ENCODE measurements at regions not wholly inside any gene's neighbourhood (a gene's known extent, or its start where the extent isn't known, plus 50 kb on each side); places are given as distances from the start of the nearest gene placed in this dataset.

DNA sequence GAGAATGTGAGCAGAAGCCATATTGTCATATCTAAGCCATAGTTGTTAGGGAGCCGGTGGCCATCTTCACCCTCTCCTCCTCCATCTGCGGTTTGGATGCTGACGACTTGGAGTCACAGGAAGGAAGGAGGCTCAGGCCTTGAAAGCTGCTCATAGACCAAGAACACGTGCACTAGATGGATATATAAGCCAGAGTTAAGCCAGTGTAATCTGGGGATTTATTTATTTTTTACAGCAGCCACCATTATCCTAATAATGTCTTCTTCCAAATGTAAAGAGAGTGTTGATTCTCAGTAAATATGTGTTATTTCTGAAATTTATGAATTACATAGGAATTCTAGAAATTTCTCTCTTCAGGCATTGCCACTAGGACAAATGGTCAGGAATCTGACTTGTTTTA, 689.9 kb downstream of the QKI start:
- no peaks in the 10 kb centered on the region for H3K36me3 ChIP-seq (replicated peaks in 1 of 2; ENCODE audit: control insufficient read depth in 1 of 2, insufficient read depth in 2 of 2, low read length in 2 of 2)
- H3K27ac ChIP-seq (ENCODE audit: extremely low read length, insufficient read depth, low read length), result no peak overlapping the region
- no peak overlapping the region for H3K4me2 ChIP-seq (ENCODE audit: low read depth, low read length)
- H3K27me3 ChIP-seq (ENCODE audit: control insufficient read depth in 1 of 2, insufficient read depth in 2 of 2, low read length in 2 of 2), result peaks cover 0 to 28% of the 10 kb centered on the region in 2 experiments; a peak in 3 of 5 replicates
- ChIA-PET CTCF (ENCODE audit: low intra/inter-chr PET ratio, low total read pairs) (no interaction called here), POLR2A (no interaction called here)
- no peak for TF ChIP-seq MXD1 (CRISPR knock-in tag; IDR thresholded peaks at IDR 0.05)
- no peak for TF ChIP-seq ZFYVE20 (CRISPR knock-in tag; IDR thresholded peaks at IDR 0.05; ENCODE audit: borderline replicate concordance, low read depth)
- no peak for TF ChIP-seq PPARG (CRISPR knock-in tag; conservative IDR thresholded peaks at IDR 0.05)
- TF ChIP-seq BRCA1 (CRISPR knock-in tag; IDR thresholded peaks at IDR 0.05), result no peak
- TF ChIP-seq ZNF619 (CRISPR knock-in tag; IDR thresholded peaks at IDR 0.05), result no peak
- TF ChIP-seq ZNF142 (CRISPR knock-in tag; IDR thresholded peaks at IDR 0.05), result no peak
- TF ChIP-seq REL (CRISPR knock-in tag; conservative IDR thresholded peaks at IDR 0.05), result no peak
- ATAC-seq (no peak), DNase-seq (ENCODE audit: low spot score) (no peak), FAIRE-seq (no peak)
- intact Hi-C loops (cut with micrococcal nuclease; ENCODE audit: unreplicated experiment) (no loop called here), in situ Hi-C loops (cut with HindIII; ENCODE audit: extremely low pct_ligation_motif_present, low pct_unique_long_range_greater_than_20kb) (loop anchor here (25.0 kb wide), 2 partner anchors 692 to 917 kb away; partner anchors contain the start of gene QKI)
- WGBS (ENCODE audit: low lambda C conversion rate), result 24% methylated on average over 4 of the region's 4 CpGs
- BruUV-seq (replicated peaks), result no TSS peak
- H3K9me3 ChIP-seq (ENCODE audit: low read length), result no peaks in the 10 kb centered on the region
- no peaks in the 10 kb centered on the region for H4K20me1 ChIP-seq (ENCODE audit: insufficient read depth, low read length)
- no peaks in the 10 kb centered on the region for H3K79me2 ChIP-seq (ENCODE audit: insufficient read depth, low read length)
- no peak overlapping the region for H3K4me3 ChIP-seq (replicated peaks in 1 of 3; ENCODE audit: insufficient read depth in 1 of 3, low read depth in 2 of 3, low read length in 3 of 3)
- H3K4me1 ChIP-seq (ENCODE audit: insufficient read depth, low read length), result peaks cover 4% of the 10 kb centered on the region; the same call in 1 of the 2 replicates
- H2AFZ ChIP-seq (ENCODE audit: low read length), result no peak overlapping the region
- H3K9ac ChIP-seq (ENCODE audit: insufficient read depth, low read depth, low read length), result no peak overlapping the region

All from HepG2 (cell line).